NCI-H345 treated with DMSO at 0.1 percent for 48 hours (cell line): ENCODE measurements at regions not wholly inside any gene's neighbourhood (a gene's known extent, or its start where the extent isn't known, plus 50 kb on each side); places are given as distances from the start of the nearest gene placed in this dataset.

ENCODE experiments used
- DNase-seq: peaks from one replicate; lab custom pipeline; 2025; ENCODE audit not compliant: unreplicated experiment; lab: John Stamatoyannopoulos, UW

DNA sequence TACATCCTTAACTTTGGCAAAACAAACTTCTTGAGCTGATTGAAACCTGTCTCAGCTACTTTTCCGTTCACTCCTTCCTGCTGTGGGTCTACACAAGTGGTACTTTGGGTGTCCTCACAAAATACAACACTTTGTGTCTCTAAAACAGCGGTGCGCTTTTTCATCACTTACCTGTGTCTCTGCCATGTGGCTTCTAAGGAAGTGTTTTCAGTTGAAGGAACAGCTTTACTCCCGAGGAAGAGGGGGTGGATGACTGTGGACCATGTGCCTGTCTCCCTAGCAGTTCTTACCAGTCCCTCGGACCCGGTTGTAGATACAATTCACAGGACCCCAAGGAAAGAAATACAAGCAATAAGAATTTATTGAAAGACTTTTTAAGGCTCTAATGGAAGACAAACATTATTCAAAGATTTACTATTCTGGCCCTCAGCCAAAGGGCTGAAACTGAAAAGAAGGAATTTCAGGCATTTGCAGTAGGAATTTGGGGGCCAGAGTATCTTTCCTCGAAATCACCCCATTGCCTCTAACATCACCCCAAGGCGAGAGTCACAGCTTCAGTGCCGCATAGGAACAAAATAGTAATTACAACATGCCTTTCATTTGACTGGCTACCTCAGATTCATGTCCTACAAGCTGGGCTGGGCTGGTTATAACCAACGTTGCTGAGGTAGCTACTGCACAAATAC, 246.3 kb downstream of the ACTR3B start:
- DNase-seq: no peak

DNA sequence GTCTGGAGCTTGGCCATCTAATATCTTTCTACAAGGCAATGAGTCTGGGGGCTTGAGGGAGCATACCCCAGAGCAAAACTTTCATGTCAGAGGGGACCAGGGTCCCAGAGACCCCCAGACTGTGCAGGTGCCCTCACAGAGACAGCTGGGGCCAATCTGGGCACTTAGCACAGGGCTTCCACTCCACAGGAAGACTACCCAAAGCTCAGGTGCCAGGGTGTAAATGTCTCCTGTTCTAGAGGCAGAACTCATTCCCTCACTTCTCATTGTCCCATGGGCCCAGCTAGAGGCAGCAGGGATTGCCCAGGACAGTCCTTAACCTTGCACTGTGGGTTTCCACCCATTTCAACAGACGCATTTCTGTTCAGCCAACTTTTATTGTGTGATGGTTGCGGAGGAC, 246.9 kb downstream of the ACTR3B start:
- DNase-seq: no peak

DNA sequence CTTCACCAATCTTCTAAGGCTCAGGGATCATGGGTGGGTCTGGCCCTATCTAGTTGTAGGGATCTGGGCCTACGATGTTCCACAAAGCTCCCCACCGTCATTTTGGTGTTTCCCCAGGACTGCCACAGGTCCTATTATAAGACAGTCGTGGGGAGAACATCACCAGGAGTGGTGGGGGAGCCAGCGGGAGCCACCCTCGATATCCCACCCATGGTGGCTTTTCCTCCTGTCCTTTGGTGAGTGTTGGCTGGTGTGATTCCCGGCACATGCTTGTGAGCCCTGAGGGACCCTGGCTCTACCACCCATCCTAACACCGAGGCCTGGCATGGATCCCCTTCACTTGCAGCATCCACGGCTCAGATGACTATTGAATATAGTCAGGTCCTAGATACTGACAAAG, 247.4 kb downstream of the ACTR3B start:
- no peak for DNase-seq

DNA sequence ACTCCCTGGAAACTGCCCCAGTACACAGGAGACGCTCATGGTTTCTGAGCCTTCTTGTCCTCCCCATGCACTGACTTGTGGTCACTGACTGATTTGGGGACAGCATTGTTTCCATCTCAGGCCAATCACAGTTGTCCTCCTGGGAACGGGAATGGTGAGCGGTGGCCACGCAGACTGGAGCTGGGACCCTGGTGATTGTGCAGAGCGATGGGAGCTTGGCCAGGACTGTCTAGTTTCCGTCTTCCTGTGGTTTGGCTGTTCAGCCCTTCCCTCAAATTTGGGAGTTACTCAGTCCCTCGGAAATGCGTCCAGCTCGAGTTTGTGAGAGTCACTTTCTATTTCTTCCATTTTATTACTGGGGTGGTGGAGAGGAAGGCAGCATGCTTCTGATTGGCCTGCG, 250.9 kb downstream of the ACTR3B start:
- no peak for DNase-seq

DNA sequence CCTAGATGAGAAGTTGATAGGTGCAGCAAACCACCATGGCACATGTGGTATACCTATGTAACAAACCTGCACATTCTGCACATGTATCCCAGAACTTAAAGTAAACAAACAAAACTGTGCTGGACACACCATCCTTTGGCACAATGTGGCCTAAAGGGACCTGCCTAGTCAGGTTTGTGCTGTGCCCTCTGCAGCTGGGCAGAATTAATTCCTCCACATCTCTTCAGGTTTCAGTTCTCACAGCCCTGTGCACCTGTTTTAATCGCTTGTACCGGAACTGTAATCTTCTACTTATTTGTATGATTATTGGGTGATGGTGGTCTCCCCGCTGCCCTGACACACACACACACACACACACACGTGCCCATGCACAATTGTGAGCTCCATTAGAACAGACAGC, 252.7 kb downstream of the ACTR3B start:
- no peak for DNase-seq

DNA sequence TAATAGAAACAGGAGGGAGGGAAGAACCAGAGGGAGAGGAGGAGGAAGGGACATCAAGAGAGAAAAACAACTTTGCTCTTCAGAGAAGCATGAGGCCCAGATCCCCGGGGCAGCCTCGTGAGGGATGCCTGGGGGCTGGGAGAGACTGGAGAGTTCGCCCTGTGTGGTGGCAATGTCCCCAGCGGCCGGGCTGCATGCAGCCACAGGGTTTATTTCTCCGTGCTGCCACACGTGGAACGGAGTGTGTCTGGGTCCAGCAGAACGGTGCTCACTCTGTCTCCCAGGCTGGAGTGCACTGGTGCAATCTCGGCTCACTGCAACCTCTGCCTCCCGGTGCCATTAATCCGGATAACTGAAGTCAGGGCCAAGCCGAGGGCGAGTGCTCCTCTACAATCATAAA, 257.7 kb downstream of the ACTR3B start:
- DNase-seq: no peak

DNA sequence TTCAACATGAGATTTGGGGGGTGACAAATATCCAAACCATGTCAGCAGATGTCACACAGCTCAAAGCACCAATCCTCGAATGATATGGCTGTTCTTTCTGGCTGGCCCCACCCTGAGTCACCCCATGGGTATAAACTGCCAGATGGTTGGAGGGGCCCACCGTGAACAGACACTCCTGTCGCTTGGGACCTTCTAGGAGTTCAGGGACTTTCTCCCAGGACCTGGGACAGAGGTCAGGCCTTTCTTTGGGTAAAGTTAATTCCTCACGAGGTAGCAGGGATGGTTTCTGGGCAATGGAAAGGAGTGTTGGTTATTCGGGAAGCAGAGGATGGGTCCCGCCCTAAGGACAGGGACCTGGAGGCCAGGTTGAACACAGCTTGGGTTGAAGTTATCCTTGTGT, 262.0 kb downstream of the ACTR3B start:
- DNase-seq: no peak

GRCh38 chr7:153022475-153023193, 263.1 kb downstream of the ACTR3B start:
- DNase-seq: no peak

GRCh38 chr7:153023194-153023592, 263.6 kb downstream of the ACTR3B start:
- no peak for DNase-seq

DNA sequence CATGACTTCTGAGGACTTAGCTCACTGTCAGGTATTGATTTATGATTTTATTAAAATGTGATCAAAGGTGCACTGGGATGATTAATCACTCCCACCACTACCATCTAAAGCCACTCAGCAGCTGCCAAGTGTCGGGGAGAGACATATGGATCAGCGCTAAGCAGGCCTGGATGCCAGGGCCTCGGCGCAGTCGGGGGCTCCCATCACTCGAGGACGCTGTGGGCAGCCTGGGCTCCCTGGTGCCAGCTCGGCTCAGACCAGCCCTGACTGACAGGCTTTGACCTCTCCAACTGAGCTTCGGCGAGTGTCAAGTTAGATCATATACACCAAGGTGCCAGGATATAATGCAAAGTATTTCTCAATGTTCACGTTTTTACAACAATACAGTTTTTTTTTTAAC, 267.7 kb downstream of the ACTR3B start:
- no peak for DNase-seq

DNA sequence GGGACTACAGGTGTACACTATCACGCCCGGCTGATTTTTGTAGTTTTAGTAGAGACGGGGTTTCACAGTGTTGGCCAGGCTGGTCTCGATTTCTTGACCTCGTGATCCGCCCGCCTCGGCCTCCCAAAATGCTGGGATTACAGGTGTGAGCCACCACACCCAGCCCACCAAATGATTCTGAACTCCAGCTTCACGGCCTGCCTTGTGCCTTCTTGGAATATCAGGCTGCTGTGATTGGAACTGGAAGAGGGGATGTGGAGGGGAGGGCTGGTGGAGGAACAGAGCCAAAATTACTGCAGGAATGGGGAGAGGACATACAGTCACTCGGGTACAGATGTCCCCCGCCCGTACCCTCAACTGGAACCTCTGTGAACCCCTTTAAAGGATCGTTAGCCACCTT, 268.4 kb downstream of the ACTR3B start:
- no peak for DNase-seq

GRCh38 chr7:153030976-153031375, 271.4 kb downstream of the ACTR3B start:
- no peak for DNase-seq

- no peak for DNase-seq
Observed at GRCh38 chr7:153034791-153035190, 275.2 kb downstream of the ACTR3B start.

- no peak for DNase-seq
Observed at GRCh38 chr7:153036396-153037063, 277.0 kb downstream of the ACTR3B start.

DNA sequence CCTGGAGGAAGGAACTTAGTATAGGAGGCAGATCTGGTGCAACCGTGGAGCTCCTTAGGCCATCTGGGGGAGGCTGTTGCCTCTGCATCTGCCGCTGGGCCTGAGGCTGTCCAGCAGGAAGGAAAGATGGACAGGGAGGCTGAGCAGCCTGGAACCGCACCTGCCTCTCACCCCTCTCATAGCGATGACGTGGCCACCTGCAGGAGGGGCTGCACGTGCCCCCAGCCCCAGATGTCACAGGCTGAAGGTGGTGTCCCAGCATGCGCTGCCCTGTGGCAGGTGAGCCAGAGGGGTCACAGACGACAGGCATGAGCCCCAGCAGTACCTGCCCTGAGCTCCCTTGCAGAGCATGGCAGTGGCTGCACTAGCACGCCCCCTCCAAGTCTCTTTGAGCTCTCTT, 283.9 kb downstream of the ACTR3B start:
- DNase-seq: no peak

- no peak for DNase-seq
Observed at GRCh38 chr7:153044981-153045380, 285.4 kb downstream of the ACTR3B start.

DNA sequence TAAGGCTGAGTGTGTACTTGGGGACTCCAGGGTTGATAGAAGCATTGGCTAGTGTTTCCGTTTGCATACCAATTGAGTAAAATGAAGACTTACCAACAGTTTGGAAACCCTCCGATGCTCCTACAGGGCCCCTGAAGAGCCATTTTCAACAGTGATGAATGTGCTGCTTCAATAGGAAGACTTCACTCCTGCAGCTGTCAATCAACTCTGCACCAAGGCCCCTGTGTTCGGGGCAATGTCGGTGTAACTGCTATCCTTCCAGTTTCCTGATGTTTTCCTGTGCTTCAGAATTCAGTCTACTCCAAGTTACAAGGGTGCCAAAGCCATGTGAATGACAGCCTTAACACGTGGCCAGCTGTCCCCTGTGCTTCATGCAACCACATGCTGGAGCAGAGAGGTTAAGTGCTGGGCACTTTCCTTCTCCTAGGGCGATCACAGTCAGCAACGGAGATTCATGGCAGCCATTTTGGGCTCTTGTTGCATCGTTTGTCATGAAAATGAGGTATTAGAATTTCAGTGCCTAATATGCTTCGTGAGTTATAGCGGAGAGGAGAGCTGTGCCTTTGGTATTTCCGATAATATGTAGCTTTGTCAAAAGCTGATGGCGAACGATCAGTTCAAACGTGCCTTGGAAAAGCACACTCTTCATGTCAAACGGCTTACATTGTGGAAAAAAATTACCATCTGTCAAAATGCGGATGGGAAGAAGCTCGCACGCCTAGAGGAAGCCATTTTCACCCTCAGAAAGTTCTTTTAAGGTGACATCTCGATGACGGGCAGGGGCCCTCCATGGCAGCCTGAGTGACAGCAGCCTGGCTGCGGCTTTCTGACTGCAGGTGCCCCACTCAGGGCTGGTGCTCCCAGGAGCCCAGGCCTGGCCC, 287.8 kb downstream of the ACTR3B start:
- no peak for DNase-seq

DNA sequence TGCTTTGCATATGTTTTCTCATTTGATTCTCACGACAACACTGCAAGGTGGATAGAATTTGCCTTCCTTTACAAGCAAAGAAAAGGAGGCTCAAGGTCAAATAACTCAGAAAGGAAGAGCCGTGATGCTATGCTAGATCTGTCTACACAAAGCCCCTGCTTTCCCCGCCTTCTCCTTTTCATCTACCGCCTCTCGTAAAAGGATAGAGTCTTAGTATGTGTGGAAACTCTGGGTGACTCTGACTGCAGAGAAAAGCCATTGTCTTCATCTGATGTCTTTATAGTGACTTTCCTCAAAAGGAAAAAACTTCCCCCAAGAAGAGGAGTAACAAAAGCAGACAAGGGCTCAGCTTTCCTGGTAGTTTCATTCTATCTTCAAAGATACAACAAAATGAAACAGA, 292.7 kb downstream of the ACTR3B start:
- no peak for DNase-seq

- no peak for DNase-seq
Observed at GRCh38 chr7:153061910-153062528, 302.5 kb downstream of the ACTR3B start.

- no peak for DNase-seq
Observed at GRCh38 chr7:153065051-153065450, 305.5 kb downstream of the ACTR3B start.

- no peak for DNase-seq
Observed at GRCh38 chr7:153066711-153067110, 307.2 kb downstream of the ACTR3B start.
